ENCODE measurements at regions not wholly inside any gene's neighbourhood (a gene's known extent, or its start where the extent isn't known, plus 50 kb on each side); places are given as distances from the start of the nearest gene placed in this dataset.

DNA sequence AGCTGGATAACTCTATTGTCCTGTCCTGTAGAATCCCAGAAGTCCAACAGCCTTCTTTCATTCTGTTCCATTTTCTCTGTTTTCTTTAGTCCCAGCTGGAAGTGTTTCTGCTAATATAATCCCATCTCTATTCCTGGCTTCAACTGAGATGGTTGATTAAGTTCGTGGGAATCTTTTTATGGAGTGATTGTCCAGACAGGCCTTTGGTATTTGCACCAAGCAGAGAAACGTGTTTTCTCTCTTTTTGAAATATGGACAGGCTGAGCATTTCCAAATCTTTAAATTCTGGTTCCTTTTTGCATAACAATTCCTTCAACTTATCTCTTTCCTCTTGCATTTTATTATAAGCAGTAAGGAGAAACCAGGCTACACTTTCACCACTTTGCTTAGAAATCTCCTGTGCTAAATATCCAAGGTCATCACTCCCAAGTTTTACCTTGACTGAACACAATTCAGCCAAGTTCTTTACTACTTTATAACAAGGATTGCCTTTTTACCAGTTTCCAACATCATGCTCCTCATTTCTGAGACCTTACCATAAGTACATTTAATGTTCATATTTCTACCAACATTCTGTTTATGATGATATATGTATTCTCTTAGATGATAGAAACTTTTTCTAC, 108.8 kb downstream of the ZFP36L2 start:
- H3K36me3 ChIP-seq (ENCODE audit: control insufficient read depth, insufficient read depth, low read length): no peaks in the 10 kb centered on the region
- TF ChIP-seq TCF7L2 (IDR thresholded peaks at IDR 0.05; ENCODE audit: low read depth, low read length): no peak
- no peaks in the 10 kb centered on the region for H3K27me3 ChIP-seq (ENCODE audit: control insufficient read depth, insufficient read depth, low read length)
- DNase-seq (ENCODE audit: low read depth, low spot score) (no peak), ATAC-seq (no peak)
- in situ Hi-C loops (cut with HindIII; ENCODE audit: low pct_unique_long_range_greater_than_20kb, low sequenced_read_pairs): no loop called here
- no peaks in the 10 kb centered on the region for H3K4me1 ChIP-seq (ENCODE audit: control insufficient read depth, insufficient read depth, low read length)
- no peak overlapping the region for H3K4me3 ChIP-seq (ENCODE audit: low read depth in 2 of 2, low read length in 2 of 2)
- no TSS peak for BruUV-seq (replicated peaks)
- intact Hi-C loops (cut with micrococcal nuclease; ENCODE audit: unreplicated experiment): no loop called here
- ChIA-PET CTCF (no interaction called here), POLR2A (no interaction called here)
- no peak overlapping the region for H3K27ac ChIP-seq (ENCODE audit: low read length)
- peaks cover 5% of the 10 kb centered on the region; the same call in 1 of the 2 replicates for H3K9me3 ChIP-seq (ENCODE audit: control insufficient read depth, insufficient read depth, low read depth, low read length)

DNA sequence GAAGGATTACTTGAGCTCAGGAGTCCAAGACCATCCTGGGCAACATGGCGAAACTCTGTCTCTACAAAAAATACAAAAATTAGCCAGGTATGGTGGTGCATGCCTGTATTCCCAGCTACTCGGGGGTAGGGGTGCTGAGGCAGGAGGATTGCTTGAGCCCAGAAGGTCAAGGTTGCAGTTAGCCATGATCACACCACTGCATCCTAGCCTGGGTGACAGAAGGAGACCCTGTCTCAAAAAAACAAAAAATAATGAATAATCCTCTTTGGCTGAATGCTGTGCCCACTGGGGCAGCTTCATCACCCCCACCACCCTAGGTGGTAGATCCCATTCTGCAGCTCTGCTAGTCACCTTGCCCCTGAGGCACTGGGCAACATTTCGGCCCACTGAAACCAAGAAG, 109.4 kb downstream of the ZFP36L2 start:
- in situ Hi-C loops (cut with HindIII; ENCODE audit: low pct_unique_long_range_greater_than_20kb, low sequenced_read_pairs) (no loop called here), intact Hi-C loops (cut with micrococcal nuclease; ENCODE audit: unreplicated experiment) (no loop called here)
- ChIA-PET CTCF (no interaction called here), POLR2A (no interaction called here)
- ATAC-seq (no peak), DNase-seq (ENCODE audit: low read depth, low spot score) (no peak)
- no peak overlapping the region for H3K4me3 ChIP-seq (ENCODE audit: low read depth in 2 of 2, low read length in 2 of 2)
- peaks cover 5% of the 10 kb centered on the region; the same call in 1 of the 2 replicates for H3K9me3 ChIP-seq (ENCODE audit: control insufficient read depth, insufficient read depth, low read depth, low read length)
- no peaks in the 10 kb centered on the region for H3K4me1 ChIP-seq (ENCODE audit: control insufficient read depth, insufficient read depth, low read length)
- H3K27me3 ChIP-seq (ENCODE audit: control insufficient read depth, insufficient read depth, low read length): no peaks in the 10 kb centered on the region
- no TSS peak for BruUV-seq (replicated peaks)
- H3K36me3 ChIP-seq (ENCODE audit: control insufficient read depth, insufficient read depth, low read length): no peaks in the 10 kb centered on the region
- TF ChIP-seq, protein P1, sequence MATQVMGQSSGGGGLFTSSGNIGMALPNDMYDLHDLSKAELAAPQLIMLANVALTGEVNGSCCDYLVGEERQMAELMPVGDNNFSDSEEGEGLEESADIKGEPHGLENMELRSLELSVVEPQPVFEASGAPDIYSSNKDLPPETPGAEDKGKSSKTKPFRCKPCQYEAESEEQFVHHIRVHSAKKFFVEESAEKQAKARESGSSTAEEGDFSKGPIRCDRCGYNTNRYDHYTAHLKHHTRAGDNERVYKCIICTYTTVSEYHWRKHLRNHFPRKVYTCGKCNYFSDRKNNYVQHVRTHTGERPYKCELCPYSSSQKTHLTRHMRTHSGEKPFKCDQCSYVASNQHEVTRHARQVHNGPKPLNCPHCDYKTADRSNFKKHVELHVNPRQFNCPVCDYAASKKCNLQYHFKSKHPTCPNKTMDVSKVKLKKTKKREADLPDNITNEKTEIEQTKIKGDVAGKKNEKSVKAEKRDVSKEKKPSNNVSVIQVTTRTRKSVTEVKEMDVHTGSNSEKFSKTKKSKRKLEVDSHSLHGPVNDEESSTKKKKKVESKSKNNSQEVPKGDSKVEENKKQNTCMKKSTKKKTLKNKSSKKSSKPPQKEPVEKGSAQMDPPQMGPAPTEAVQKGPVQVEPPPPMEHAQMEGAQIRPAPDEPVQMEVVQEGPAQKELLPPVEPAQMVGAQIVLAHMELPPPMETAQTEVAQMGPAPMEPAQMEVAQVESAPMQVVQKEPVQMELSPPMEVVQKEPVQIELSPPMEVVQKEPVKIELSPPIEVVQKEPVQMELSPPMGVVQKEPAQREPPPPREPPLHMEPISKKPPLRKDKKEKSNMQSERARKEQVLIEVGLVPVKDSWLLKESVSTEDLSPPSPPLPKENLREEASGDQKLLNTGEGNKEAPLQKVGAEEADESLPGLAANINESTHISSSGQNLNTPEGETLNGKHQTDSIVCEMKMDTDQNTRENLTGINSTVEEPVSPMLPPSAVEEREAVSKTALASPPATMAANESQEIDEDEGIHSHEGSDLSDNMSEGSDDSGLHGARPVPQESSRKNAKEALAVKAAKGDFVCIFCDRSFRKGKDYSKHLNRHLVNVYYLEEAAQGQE (IDR thresholded peaks at IDR 0.05; ENCODE audit: insufficient read depth in 1 of 2, low read depth in 2 of 2, low read length in 1 of 2): no peak
- no peak for TF ChIP-seq TCF7L2 (IDR thresholded peaks at IDR 0.05; ENCODE audit: low read depth, low read length)
- TF ChIP-seq SIN3A (IDR thresholded peaks at IDR 0.05; ENCODE audit: borderline replicate concordance, insufficient read depth, low read depth, low read length): no peak
- TF ChIP-seq POLR2AphosphoS5 (IDR thresholded peaks at IDR 0.05; ENCODE audit: low read depth, low read length): no peak
- TF ChIP-seq, protein P2, sequence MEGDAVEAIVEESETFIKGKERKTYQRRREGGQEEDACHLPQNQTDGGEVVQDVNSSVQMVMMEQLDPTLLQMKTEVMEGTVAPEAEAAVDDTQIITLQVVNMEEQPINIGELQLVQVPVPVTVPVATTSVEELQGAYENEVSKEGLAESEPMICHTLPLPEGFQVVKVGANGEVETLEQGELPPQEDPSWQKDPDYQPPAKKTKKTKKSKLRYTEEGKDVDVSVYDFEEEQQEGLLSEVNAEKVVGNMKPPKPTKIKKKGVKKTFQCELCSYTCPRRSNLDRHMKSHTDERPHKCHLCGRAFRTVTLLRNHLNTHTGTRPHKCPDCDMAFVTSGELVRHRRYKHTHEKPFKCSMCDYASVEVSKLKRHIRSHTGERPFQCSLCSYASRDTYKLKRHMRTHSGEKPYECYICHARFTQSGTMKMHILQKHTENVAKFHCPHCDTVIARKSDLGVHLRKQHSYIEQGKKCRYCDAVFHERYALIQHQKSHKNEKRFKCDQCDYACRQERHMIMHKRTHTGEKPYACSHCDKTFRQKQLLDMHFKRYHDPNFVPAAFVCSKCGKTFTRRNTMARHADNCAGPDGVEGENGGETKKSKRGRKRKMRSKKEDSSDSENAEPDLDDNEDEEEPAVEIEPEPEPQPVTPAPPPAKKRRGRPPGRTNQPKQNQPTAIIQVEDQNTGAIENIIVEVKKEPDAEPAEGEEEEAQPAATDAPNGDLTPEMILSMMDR (IDR thresholded peaks at IDR 0.05): no peak
- H3K27ac ChIP-seq (ENCODE audit: low read length): no peak overlapping the region

DNA sequence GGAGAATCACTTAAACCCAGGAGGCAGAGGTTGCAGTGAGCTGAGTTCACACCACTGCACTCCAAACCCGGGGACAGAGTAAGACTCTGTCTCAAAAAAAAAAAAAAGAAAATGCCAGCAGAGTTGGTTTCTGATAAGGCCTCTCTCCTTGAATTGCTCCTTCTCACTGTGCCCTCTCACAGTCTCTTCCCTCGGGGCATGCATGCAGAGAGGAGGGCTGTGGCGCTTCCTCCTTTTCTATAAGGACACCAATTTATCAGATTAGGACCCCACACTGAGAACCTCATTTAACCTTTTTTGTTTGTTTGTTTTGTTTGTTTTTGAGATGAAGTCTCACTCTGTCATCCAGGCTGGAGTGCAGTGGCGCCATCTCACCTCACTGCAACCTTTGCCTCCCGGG, 110.5 kb downstream of the ZFP36L2 start:
- Histone ChIP-seq H3K4me1 (ENCODE audit: control insufficient read depth, insufficient read depth, low read length) (no peaks in the 10 kb centered on the region), H3K27ac (ENCODE audit: low read length) (no peak overlapping the region), H3K27me3 (ENCODE audit: control insufficient read depth, insufficient read depth, low read length) (no peaks in the 10 kb centered on the region), H3K4me3 (ENCODE audit: low read depth in 2 of 2, low read length in 2 of 2) (no peak overlapping the region), H3K36me3 (ENCODE audit: control insufficient read depth, insufficient read depth, low read length) (no peaks in the 10 kb centered on the region), H3K9me3 (ENCODE audit: control insufficient read depth, insufficient read depth, low read depth, low read length) (peaks cover 5% of the 10 kb centered on the region; the same call in 1 of the 2 replicates)
- ATAC-seq: no peak
- BruUV-seq (replicated peaks): no TSS peak
- CTCF ChIA-PET: no interaction called here
- DNase-seq (ENCODE audit: low read depth, low spot score): no peak
- POLR2A ChIA-PET: no interaction called here
- in situ Hi-C loops (cut with HindIII; ENCODE audit: low pct_unique_long_range_greater_than_20kb, low sequenced_read_pairs) (no loop called here), intact Hi-C loops (cut with micrococcal nuclease; ENCODE audit: unreplicated experiment) (no loop called here)
- TF ChIP-seq, protein P1 (IDR thresholded peaks at IDR 0.05; ENCODE audit: insufficient read depth in 1 of 2, low read depth in 2 of 2, low read length in 1 of 2): no peak
- TF ChIP-seq, protein P2 (IDR thresholded peaks at IDR 0.05): no peak
- TF ChIP-seq SIN3A (IDR thresholded peaks at IDR 0.05; ENCODE audit: borderline replicate concordance, insufficient read depth, low read depth, low read length): no peak
- TF ChIP-seq TCF7L2 (IDR thresholded peaks at IDR 0.05; ENCODE audit: low read depth, low read length): no peak
- no peak for TF ChIP-seq POLR2AphosphoS5 (IDR thresholded peaks at IDR 0.05; ENCODE audit: low read depth, low read length)

All from Panc1 (cell line).